Hematopoietic multipotent progenitor cell treated with erythropoietin and hydrocortisone succinate and interleukin-3 and kit ligand, for 4 days (in vitro differentiated cells): ENCODE measurements at regions not wholly inside any gene's neighbourhood (a gene's known extent, or its start where the extent isn't known, plus 50 kb on each side); places are given as distances from the start of the nearest gene placed in this dataset.

Experiments
- DNase-seq: peaks from one replicate; pipeline ENCODE4 v3.0.0-alpha.2; 2015

DNA sequence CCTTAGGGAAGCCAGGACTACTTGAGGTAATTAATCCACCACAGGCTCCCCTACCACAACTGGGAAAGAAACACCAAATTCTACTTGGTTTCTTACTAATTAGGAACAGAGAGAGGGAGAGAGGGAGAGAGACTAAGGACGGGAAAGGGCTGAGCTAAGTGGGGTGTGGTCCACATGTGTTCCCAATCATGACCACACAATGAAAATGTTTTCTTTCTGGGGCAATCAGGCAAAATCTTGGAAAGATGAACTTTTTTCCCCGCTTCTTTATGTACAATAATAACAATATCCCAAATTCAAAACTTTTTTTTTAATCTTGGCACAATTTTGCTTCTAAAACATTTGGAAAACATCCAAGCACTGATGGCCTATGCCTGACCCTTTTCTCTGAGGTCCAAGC, 734.4 kb downstream of the MAFB start:
- no peak for DNase-seq

DNA sequence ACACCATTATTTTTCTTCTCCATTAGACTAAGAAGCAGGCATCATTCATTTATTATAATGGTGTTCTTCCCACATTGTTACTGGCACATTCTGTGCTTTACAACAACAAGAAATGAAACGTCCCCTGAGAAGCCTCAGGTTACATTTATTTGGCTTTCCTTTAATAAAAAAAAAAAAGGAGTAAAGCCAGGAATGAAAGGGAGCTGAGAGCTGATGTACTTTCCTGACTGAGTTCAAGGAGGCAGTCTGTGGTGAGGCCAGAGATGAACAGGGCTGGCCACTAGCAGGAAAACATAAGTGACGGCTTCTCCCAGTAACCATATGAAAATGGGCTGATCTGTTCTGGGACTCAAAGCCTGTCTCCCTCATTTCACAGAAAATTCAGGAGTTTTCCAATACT, 742.1 kb downstream of the MAFB start:
- no peak for DNase-seq

DNA sequence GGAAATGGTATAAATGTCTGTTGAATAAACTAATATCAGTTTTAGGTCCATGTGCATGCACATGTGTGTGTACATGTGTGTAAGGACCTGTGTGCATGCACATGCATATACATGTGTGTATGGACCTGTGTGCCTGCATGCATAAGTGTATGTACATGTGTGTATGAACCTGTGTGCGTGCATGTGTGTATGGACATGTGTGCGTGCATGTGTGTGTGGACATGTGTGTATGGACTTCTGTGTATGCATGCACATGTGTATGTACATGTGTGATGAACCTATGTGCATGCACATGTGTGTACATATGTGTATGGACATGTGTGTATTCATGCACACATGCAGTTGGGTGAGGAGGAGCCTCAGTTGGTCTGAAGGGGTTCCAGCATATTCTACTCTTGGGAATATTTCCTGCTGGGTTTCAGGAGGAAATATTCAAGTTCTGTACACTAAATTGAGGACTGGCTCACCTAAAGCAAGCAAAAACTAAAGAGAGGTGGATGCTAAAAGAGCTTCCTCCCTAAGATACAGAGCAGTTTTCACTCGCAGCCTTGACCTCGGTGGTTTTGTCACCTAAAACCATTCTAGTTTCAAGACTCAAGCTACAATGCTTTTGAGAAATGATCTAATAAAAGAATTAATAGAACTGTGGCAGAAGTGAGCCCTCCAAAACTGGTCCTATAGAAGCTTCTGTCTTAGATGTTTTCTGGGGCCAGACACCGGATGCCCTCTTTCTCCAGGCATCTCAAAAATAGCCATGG, 742.8 kb downstream of the MAFB start:
- DNase-seq = no peak

DNA sequence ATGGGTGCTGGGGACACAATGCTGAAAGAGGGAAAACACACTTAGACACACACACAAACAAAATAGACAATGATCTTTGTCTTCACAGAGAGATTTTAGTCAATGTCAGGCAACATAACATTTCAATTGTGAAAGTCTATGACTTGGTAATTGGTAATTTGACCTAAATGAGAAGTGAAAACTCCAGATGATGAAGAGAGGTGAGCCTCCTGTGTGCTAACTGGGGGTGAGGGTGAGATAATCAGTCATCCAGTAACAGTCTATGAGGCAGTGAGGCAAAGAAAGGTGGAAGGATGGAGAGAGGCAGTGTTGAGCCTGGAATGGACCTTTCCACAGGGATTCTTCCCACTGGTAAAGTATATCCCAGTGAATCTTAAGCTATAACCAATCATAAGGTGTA, 744.2 kb downstream of the MAFB start:
- no peak for DNase-seq

DNA sequence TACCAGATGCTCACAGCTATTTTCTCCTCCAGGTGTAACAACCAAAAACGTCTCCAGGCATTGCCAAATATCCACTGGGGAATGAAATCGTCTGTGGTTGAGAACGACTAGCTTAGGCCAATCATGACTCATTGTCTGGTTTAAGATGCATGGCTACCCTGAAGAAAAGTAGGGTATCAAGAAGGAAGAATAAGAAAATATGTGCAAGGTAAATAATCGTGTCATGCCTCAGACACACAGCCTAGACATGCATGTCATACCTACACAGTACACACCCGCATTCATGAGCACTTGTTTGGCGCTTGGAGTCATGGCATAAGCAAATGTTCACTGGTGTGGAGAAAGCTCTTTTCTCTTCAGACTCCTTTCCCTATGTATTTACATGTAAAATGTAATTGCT, 745.7 kb downstream of the MAFB start:
- no peak for DNase-seq

DNA sequence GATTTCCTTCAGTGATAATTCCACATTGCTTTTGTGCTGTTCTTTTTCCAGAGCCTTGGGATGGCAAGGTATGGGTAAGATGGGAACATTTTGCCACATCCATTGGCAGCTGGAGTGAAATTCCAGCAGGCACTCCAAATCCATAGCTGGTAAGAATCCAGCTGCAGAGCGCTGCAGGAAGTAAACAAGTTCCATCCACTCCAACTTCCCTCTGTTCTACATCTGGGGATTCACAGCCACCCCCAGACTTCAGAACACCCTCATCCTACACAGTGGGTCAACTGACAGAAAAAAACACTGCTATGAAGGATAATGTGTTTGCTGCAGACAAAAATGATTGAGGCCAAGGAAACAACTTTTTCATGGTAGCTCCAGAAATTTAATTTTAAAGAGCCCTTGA, 747.8 kb downstream of the MAFB start:
- DNase-seq = no peak

DNA sequence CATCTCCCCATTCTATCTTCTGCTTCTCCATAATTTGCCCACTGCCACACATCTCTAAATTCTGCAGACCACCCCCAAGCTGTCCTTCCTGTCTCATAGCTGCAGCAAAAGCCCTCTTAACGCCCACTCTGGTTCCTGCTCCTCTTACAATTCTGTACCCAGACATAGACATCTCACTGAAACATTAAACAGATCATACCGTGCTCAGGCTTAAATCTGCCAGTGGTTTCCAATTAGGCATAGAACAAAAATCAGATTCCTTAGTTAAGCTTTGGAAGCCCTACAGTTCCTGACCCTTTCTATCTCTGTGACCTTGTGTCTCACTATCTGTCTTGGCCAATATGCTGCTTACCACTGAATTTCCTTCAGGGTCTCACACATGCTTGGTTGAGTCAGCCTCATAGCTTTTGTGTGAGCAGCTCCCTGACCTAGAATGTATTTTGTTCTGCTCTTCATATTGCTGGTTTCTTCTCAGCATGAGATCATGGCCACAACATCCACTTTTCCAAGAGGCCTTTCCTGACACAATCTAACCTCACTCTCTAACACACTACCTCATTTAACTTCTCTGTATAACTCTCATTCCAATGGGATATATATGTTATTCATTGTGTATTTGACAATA, 749.7 kb downstream of the MAFB start:
- DNase-seq = no peak

DNA sequence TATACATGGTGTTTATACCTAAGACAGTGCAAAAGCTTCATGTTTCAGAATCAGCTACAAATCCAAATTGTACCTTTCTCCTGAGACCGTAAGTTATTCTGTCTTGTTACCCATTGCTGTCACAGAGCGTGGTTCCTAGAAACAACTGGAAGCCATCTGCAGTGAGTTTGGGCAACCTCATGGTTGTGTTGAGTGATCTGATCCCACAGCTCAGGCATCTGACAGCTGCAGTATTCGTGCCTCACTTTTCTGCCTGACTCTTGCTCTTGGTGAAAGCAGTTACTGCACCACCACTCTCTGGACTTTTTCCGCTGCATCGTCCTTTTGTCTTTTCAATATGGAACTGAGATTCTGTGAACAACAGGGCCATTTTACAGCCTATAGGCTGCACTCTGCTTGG, 752.6 kb downstream of the MAFB start:
- no peak for DNase-seq

DNA sequence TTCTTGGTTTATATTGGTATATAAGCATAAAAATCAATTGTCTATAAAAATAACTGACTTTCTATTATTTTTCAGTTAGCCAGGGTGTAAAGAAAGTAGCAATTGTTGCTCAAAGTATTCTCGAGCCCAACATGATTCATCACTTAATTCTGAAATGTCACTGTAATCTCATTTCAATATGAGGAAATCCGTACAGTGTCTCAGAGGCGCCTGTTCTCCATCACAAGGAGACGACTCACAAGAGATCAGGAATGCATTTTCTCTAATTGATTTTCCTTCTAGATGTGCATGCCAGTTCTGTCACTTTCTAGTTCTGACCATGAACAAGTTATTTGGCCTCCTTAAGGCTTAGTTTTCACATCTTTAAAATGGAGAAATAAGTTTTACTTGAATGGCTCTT, 753.1 kb downstream of the MAFB start:
- no peak for DNase-seq

DNA sequence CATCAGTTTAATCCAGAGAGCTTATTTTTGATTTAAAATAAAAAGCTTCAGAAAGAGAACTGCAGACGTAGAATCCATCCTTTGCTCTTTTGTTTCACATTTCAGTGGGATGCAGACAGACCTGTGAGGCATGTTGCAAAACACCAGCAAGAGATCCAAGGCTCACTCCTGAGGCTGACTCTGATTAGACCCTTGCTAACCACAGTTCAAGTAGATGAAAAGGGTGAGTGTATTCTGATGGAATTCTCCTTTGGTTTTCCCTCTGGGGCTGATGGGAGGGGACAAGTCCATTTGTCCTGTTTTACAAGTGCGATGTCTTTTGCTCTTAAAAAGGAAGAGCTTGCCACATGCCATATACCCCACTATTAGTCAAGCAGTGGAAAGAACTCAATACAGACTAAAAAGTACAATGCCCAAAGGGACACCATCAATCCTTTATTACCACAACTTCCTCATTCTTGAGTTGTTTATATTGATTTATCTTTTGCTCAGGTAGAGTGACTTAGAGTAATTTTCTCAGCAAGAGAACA, 772.7 kb downstream of the MAFB start:
- no peak for DNase-seq

DNA sequence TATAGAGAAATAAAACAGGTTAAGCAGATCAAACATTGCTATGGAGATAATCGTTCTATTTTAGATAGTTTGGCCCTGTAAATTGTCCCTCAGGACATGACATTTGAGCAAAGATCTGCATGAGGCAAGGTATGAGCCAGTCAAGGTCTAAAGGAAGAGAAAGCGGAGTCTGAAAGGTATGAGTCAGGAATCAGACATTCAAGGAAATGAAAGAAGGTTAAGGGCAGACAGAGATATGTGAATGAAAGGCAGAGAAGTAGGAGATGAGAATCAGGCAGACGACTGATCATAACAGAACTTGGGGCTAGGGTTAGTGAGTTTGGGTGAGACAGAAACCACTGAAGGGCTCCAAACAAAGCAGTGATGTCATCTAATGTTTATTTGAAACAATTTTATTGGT, 775.8 kb downstream of the MAFB start:
- no peak for DNase-seq

DNA sequence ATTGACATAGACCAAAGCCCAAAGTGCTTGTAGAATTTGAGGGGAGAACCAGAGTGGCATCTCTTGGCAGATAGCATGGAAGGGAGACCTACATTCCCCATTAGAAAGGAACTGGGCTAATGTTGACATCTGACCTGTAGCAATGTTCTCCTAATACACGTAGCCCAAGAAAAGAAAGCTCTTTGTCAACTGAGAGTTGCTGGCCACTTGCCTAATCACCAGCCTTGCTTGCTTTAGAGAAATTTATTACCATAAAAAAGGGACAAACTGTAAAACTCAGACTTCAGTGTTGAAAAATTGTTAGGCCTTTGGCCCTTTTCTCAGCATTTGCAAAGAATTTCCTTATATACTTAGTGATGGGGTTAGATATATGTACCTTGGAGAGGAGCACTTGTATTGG, 777.5 kb downstream of the MAFB start:
- DNase-seq = no peak

DNA sequence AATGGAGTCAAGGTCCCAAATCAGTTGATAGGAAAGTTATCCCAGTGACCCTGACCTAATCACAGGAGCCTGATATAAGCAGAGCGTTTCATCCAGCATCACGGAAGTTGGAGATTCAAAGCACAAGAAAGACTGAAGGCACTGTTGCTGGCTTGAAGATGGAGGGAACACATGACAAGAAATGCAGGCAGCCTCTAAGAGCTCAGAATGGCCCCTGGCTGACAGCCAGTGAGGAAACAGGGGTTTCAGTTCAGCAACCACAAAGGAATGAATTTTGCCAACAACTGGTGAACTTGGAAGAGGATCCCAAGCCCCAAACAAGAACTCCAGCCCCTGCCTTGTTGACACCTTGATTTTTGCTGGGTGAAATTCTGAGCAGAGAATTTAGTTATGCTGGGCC, 778.5 kb downstream of the MAFB start:
- DNase-seq = no peak

DNA sequence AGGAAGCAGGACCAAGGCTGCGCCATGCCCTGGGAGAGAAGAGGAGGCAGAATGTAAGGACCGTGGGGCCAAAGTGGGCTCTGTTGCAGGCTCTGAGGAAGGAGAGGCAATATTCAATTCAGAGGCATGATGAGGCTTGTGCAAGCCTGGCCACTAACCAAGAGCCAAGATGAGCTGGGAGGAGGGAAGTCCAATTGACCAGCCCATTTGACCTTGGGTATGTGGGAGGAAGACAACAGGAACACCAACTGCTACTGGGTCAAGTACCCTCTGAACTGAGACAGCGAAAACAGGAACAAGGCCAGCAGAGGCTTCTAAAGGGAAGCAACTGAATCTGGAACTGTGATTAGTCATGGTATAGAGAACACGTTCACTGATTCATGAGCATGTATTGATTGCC, 779.6 kb downstream of the MAFB start:
- DNase-seq = no peak

DNA sequence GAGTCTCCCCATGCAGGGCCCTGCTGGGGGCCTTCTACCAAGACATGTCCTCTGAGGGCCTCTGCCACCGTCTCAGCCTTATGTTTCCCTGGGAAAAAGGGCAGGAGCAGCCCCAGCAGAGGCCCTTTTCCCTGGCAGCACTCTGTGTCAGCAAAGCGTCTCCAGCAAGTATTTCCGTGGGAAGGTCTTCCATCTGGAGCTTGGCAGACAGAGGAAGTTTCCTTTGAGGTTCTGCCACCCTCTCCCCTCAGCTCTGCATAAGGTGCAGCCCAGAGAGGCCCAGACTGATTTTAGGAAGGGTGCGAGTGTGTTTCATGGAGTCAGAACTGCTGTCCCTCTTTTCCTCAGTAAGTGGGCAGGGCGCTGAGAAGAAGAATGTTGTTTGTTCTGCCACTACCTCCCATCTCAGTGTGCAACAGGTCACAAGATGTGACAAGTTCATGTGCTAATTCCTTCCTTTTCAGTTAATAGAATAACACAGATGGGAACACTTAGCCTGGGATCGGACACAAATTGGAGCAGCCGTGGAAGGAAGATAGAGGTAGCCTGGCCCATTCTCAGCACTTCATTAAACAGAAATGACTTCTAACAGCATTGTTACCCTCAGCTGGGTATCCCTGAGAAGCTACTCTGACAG, 784.4 kb downstream of the MAFB start:
- DNase-seq = no peak

DNA sequence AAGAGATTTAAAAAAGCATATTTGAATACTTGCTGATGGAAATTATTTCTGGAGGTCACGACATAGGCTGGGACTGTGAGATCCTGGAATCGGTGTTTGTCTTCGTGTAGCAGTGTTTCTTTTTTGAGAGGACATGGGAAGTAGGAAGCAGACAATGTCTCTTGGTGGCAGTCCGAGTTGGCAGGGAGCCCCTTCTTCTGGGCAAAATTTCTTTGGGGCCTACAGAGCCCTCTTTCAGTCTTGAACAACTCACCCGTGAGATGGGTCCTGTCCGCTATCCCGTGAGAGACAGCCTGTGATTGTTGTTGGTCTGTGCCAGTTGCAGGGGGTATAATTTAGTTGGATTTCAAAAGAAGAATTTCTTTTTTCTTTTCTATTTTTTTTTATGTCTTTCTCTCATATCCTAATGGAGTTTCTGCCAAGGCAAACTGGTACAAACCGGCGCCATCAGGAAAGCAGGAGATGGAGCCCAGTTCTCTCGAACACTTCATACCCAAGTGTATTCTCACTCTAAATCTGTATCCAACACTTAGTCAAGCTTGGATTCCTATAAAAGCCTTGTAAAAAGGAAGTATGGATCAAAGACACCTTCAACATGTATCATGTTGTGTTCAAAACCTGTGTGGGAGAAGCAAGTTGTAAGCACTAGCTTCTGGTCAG, 785.1 kb downstream of the MAFB start:
- no peak for DNase-seq

DNA sequence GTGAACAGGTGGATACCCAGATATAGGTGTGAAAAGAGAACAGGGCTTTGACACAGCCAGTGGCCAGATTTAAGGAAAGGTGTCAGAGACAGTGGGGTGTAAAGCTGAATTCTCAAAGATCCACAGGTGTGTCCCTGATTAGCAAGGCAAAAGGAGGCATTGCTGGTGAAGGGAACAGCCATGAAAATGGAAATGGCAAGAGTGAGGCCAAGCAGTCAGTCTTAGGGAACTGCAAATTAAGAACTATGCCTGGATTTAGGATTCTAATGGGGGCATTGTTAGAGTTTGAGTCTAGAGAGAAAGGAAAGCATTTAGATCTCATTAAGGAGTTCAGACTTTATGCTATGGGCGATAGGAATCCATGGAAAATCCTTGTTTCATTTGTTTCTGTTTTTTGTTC, 789.2 kb downstream of the MAFB start:
- DNase-seq = no peak

DNA sequence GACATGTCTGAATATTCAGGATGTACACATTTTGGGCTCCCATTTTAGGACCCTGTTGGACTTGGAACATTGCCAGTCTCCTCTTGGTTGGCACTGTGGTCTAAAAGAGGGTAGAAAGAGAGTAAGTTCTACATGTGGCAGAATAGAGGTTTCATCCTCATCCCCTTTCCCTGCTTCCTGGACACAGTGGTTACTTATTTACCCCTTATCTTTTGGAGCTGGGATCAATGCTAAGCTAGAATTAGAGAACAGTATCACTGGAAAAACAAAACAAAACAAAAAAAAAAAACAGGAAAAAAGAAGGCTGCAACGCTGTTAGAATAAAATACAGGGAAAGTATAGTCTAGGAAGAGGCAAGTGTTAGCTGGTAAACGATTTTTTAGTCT, 790.6 kb downstream of the MAFB start:
- DNase-seq = no peak

DNA sequence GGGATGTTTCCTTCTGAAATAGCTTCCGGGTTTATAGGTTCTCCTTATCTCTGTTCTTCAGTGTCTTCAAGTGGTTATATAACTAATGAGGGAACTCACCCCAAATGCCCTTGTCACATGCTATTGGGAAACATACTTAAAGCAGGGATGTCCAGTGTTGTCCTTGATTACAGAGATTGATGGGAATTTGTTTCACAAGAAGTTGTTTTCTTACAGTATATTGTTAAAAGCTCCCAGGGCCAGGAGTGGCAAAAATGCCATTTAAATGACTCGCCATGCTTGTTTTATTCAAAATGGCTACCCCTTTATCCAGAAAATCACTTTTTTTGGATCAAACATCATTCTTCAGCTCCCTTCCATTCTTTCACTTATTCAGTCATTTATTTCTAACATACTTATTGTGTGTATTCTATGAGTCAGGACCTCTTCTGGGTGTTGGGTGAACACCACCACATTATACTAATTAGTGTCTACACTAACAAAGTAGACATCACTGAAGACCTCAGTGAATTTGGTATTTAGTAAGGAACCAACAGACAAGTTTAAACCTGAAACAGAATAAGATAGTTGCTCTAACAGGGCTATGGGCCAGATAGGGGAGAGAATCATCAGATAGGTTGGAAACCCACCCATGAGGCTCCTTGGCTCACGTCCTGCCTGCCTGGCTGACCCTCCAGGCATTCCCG, 791.1 kb downstream of the MAFB start:
- no peak for DNase-seq

DNA sequence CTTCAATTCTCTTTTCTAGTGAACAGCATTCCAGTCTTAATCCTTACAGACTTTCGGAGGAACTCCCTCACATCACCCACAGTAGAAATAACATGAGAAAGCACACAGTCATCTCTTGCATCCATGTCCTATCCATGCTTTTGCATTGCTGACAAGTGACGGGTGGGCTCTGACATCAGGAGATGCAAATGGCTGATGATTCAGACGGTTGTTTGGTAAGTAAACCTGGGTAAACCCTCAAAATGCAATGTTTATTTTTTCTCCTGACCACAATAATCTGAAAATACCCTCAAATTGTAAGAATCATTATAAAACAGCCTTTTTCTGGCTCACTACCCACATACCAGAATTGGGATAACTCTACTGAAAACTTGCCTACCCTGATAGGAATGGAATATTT, 792.0 kb downstream of the MAFB start:
- no peak for DNase-seq

DNA sequence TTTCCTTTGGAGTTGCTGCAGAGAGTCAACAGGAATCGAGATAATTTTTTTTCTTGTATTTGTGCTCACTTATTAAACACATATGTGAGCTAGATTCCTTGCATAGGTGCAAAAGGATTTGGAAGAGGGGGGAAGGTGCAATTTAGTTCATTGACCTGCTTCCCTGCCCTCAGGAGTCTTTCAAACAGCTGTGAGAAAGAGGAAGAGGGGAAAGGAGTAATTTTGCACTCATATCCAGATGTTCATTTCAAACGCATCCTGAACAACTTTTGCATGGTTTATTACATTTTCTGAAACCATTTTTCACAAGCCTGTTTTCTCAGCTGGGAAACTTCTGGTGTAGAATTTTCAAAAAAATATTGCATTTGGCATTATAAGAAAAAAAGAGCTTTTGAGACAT, 795.0 kb downstream of the MAFB start:
- DNase-seq = no peak

DNA sequence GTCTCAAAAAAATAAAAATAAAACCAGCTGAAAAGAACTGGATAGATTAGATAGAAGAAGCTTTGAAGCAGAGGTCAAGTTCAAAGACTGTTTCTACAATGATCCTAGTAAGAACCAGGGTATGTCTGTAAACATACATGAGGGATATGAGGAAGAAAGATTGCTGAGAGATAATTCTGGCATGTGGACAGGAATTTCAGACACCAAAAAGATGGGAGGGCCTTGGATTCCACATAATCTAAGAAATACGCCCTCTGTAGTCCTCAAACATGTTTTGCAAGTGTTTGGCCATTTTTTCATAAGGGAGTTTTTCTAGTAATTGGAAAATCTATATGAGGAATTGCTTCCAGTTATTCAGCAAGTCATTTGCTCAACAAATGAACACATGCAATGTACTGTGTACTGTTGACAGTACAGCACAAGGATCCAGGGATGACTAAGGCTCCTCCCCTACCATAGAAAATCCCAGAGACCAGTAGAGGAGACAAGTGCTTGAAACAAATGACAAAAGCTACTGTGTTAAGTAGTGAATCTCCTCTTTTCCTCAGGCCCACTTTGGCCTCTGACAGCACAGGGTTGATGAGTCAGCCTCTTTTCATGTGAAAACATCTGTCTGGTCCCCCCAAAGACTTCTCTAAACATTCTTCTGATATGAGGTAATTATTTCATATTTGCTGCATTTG, 795.9 kb downstream of the MAFB start:
- DNase-seq = no peak

DNA sequence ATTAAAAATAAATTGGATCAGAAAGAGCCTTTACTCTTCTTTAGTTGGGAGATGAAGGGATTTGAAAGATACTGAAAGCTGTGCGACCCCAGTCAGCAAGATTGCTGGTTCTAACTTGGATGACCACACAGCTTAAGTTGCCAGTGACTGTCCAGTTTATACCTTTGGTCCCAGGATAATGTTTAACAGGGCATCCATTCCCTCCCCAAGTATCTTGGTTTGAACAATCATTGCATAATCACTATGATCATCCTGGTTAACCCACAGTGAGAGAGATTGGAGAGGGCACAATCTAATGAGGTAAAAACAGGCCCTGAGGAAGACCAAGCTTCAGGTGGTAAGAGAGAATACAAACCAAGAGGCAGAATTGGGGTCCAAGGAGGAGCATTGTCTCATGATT, 798.3 kb downstream of the MAFB start:
- DNase-seq = no peak
